ENCODE measurements at regions not wholly inside any gene's neighbourhood (a gene's known extent, or its start where the extent isn't known, plus 50 kb on each side); places are given as distances from the start of the nearest gene placed in this dataset.

DNA sequence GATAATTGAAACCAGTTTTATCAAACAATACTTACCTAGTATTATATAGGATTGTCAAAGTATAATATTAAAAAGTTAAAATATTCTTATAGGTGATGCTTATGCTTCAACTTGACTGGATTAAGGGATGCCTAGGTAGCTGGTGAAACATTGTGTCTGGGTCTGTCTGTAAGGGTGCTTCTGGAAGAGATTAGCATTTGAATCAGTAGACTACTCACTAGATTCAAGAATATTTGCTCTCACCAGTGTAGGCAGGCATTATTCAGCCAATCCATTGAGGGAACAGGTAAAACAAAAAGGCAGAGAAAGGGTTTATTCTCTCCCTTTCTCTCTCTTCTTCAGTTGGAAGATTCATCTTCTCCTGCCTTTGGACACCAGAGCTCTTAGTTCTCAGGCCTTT lies 486.8 kb upstream of the GOLIM4 start:
- DNase-seq: no peak

DNA sequence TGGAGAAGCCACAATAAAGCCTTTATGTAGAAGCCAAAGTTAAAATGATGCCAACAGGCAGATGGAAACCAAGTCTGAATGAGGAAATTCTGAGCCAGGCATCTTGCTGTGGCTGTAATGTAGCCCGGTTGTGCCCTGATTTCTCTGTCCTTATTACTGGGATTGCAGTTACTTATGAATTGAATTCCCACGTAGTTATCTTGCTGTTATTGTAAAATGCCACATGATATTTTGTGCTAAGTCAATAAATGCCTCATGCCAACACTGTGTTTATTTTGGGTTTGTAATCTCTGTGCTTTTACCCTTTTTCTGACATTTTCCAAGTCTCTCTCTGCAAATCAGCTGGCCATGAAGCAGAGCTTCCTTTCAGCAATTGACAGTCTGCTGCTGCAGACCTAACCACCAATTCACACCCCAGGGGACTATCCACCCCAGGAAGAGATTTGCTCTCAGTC lies 486.1 kb upstream of the GOLIM4 start:
- no peak for DNase-seq

DNA sequence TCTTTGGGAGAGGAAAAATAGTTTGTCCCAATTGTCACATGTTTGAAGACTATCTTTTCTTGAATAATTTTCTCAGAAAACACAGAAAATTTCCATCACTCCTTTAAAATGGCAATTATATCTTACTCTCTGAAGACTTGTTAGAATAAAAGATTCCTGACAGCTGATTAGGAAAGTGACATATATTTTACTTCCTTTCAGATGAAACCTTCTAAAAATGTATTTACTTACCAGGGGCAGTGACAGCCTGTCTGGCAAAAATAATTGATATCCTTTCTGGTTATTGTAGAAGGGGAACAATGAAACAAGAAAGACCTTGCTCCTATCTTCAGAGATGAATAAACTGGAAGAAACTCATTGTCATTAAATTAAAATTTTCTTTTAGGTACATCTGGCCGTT lies 483.3 kb upstream of the GOLIM4 start:
- DNase-seq: no peak

DNA sequence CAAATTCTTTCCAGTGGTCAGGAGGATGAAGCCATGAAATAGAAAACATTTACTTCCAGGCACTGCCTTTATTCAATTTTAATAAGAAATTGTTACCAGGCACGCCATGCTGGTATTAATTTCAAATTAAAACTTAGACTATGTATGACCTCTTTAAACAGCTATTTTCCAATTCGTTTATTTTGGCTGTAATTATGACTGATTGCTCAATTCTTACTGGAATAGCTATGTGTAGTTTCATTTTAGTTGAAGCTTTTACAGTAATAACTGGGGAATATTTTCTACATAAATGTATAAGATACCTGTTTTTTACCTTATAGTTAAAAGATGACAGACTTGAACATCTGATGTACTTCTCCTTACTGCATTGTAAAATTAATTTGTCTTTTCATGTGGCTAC lies 480.0 kb upstream of the GOLIM4 start:
- DNase-seq: no peak

DNA sequence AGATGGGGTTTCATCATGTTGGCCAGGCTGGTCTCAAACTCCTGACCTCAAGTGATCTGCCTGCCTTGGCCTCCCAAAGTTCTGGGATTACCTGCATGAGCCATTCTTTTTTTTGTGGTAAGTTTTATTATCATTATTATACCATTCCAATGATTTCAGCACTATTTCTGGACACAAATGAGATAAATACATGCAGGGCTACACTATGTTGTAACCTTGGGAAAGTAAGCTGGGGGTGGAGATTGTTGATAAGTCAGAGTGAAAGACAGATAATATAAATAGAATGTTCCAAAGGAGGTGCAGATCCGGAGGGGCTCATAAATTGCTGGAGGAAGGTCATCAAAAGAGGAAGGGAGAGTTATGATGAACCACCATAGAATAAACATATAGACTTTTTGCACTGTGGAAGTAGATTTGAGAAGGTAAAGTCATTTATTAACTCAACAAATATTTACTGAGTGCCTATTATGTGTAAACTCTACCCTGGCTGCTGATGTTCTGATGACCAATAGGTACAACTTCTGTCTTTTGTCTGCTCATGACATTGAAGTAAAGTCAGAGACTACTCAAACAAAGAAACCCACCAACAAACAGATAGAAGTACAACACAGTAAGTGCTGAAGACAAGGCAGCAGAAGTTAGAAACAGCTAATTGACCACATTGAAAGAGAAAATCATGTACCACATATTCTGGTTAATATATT lies 478.9 kb upstream of the GOLIM4 start:
- no peak for DNase-seq

DNA sequence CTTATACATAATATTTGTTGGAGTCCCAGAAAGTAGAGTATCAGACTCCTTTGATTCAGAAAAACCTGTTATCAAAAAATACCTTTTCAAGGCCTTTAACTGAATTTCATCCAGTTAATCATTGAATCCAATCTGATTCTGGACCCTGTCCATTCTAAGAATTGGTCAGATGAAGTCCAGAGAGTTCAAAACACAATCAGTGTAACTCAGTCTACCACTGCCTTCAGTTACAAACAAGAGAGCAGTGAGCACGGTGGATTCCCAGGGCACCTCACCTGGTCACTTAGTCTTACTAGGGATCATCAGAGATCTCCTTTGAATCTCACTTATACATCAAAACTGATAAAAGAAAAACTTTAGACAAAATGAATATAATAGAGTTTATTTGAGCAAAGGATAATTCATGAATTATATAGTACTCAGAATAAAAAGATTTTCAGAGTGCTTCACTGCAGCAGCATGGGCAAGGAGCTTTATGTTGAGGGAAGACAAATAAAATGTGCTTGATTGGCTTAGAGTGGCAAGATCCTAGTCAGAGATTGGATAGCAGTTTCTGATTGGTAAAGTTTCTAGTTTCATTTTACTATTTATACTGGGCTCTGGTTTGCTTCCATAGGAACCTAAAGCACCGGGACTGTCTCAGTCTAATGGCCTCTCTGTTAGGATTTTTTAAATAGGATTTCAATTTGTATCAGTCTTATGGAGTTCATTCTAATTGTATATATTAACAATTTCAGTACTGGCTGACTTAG lies 474.9 kb upstream of the GOLIM4 start:
- DNase-seq: no peak

DNA sequence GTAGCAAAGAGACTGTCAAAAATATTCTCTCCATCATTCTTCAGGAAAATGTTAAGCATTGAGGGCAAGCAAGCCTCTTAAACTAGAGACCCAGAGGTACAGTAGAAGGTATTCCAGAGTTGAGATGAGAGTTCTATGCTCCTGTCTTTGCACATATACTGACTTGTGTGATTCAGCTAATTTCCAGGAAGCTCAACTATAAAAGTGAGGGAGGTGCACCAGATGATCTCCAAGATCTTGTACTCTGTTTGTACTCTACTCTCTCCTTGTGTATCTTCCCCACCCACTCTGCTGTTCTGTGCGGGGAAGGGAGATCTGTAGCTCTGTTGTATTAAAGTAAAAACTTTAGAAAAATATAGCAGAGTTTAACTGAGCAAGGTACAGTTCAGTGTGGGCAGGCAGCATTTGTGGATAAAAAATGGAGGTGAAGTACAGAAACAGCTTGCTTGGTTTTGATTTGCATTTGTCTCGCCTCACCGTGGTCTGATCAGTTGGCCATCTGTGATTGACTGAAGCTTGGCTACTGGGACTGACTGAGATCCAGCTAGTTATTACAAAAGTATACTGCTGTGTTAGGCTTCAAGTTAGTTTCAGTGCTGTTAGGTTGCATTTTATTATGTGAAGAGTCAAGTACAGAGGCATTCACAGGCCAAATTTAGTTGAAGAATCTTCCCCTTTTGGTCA lies 463.1 kb upstream of the GOLIM4 start:
- no peak for DNase-seq

DNA sequence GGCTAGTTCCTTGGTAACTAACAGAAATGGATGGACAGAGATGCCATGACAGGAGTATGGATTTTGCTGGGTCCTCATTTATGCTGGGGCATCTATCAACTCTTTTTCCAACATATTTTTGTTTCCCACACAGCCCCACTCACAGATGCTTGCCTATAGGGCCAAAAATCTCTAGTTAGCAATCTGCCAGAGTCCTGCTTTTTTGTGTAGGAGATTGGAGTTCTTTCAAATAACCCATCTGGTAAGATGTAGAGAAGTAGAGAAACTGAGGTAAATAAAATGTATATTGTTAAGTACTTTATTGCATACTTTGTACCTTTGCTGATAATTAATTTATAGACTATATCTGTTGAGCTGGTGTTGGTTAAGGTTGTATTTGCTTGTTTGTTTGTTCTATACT lies 456.5 kb upstream of the GOLIM4 start:
- no peak for DNase-seq

DNA sequence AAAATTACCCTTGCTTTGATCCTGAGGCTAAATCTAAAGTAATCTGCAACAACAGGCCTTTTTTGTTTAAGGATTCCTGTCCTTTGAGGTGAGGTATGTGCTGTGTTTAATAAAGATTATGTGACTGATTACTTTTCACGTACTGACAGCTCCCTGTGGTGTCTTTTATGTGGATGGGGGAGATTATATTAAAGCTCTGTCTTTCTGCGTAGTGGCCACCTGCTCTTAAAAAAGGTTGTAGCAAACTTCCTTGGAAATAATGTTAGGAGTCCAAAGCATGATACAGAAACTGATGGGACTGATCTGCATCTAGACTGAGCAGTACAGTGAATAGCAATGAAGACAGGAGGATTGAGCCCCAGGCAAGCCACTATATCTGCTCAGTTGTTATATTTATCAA lies 453.0 kb upstream of the GOLIM4 start:
- no peak for DNase-seq

DNA sequence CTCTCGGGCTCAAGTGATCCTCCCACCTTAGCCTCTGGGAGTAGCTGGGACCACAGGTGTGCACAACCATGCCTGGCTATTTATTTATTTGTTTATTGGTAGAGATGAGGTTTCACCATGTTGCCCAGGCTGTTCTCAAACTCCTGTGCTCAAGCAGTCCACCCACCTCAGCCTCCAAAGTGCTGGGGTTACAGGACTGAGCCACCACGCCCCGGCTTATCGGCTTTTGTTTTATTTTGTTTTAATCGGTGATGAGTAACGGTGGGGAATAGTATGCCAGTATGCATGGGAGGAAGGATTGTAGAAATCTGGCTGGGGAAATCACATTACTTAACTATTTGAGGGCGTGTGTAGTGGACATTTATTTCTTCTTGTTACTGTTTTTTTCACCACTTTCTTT lies 451.0 kb upstream of the GOLIM4 start:
- no peak for DNase-seq

DNA sequence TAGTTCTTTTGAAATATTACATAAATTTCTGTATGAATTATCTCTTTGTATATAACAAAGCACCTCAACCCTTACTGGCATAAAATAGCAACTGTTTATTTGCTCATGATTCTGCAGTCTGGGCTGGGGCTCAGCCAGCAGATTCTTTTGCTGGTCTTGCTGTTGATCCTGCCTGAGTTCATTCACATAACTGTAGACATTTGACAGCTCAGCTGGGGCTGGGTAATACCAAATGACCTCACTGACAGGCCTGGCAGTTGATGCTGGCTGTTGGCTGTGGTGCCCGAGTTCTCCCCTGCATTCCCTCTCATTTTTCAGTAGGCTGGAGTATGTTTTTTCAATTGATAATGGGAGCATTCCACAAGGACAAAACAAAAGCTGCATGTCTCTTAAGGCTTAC lies 449.9 kb upstream of the GOLIM4 start:
- DNase-seq: no peak

DNA sequence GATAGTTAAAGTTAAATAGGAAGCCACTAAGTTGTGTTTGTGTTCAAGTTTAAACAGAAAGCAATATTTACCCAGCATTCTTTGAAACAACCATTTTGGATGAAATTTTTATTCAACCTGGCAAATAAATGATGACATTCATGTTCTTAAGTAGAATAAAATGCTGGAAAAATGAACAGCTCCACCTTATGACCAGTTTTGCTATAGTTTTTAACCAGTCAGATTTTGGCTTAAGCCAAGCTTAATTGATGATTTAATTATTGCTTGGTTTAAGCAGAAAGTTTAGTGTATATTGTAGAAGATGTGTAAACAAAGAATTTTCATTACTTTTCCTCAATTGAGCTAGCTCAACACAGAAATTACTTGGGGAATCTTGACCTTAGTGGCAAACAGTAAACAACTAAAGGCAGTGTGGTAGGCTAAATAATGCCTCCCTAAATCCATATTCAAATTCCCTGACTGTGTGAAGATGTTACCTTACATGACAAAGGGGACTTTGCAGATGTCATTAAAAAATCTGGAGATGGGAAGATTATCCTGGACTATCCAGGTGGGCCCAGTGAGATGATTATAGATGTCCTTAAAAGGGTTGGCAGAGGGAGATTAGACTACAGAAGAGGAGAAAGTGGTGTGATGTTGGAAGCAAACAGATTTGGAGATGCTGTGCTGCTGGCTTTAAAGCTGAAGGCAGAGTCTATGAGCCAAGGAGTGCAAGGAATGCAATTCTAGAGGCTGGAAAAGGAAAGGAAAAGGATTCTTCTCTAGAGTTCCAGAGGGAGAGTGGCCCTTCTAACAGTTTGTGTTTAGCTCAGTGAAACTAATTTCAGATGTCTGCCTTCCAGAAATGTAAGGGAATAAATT lies 448.6 kb upstream of the GOLIM4 start:
- DNase-seq: no peak

DNA sequence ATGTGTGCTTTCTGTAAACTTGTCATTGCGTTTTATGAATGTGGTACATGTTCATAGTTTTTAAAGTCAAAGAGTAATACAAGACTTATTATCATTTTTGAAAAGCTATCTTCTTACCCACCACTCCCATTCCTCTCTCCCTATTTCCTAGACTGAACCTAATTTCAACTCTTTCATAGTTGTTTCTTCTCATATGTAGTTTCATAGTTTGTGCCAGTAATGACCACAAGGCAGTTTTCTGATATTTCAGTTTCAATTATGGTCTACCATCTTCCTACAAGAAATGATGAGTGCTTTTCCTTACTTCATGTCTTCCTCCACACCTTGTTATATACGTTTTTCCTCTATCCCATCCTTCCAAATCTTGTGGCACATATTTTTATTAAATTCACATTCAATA lies 445.0 kb upstream of the GOLIM4 start:
- no peak for DNase-seq

DNA sequence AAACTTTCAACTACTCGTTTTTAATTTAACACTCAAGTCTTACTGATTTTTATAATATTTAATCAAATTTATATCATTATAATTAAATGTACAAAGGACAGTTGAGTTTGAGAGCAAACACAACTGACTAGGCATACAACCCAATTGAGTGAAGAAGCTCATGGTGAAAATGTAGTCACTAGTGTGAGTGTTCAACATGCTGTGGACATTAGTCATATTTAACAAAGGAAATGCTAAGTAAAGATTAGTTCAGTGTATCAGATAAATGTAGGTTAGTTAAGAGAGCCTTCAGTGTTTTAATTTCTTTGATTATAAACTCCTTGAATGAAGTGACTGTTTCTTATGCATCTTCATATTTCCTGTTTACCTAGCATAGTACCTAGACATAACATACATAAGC lies 444.2 kb upstream of the GOLIM4 start:
- no peak for DNase-seq

DNA sequence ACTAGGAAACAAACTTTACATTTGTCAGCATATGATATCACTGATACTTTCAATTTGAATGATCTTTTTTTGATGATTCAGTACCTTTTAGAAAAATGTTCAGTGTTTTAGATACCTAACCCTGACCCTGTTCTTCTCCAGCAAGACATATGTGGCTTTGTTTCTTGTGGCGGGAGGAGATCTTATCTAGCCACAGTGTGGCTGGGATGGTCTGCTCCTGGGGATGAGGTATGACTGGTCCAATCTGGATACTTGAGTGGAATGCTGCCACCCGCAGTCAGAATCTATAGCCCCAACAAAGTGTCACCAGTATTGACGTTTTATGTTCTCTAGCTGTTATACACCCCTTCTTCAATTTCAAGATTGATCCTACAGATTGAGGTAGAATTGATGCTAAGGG lies 439.0 kb upstream of the GOLIM4 start:
- no peak for DNase-seq

DNA sequence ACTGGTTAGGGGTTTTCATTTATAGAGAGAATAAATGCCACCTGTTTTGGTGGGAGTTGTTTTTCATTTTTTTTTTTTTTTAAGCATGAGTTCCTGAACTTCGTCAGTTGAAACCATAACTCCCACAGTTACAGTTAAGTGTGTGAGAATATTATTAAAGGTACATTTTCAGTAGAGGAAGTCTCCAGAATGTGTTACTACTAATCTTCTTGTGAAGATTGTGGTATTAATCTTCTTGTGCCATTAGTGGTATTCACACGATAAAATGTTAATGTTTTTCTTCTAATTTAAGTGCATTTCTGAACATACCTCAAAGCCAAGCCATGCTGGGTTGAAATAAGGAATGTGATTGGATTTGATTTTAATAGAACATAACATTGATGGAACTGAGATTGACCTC lies 437.9 kb upstream of the GOLIM4 start:
- DNase-seq: no peak

DNA sequence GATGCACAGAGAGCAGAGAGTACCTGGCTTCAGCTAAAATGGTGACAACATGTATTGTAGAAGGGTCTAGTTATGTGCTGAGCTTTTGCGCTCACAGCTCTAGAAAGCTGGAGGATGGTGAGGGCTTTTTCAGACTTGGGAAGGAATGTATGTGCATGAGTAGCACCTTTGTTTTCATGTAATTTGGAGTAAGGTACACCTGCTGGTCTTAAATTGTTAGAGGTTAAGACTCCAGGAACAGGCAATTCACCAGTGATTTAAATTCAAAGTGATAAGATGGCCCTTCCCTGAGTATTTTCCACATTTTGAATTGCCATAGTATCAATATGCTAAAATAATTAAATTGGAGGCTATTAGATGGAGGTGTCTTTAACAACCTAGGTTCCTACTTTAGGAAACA lies 436.4 kb upstream of the GOLIM4 start:
- no peak for DNase-seq

DNA sequence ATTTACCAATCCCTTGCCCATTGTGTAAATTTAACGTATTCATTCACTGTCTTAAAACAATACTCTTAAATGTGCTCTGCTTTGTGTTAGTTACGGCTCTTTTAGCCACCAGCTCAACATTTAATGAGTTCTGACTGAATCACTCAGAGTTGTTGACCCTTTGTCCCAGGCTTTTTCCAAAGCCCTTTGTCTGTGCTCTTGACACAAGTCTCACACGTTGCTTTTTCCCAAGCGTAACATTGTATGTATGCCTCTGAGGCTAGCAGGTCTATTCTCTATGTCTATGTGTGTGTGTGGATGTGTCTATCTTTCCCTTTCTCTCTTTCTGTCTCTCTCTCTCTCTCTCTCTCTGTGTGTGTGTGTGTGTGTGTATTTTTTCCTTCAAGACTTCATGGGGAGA lies 435.4 kb upstream of the GOLIM4 start:
- DNase-seq: no peak

DNA sequence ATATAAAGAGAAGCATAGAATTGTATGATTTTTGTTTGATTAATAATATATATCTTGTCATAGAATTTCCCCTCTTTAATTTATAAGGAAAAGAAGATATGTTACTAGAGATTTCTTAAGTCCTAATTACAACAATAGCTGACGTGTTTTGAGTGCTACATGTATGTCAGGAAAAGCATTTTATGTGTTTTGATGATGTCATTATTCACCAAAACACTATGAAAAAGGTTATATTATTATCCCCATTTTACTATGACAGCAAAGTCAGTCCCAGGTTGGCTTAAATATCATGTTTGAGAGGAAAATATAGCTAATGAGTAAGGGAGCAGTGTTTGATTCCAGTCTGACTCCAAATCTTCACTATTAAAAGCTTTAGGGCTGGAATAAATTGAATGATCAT lies 428.4 kb upstream of the GOLIM4 start:
- DNase-seq: no peak

DNA sequence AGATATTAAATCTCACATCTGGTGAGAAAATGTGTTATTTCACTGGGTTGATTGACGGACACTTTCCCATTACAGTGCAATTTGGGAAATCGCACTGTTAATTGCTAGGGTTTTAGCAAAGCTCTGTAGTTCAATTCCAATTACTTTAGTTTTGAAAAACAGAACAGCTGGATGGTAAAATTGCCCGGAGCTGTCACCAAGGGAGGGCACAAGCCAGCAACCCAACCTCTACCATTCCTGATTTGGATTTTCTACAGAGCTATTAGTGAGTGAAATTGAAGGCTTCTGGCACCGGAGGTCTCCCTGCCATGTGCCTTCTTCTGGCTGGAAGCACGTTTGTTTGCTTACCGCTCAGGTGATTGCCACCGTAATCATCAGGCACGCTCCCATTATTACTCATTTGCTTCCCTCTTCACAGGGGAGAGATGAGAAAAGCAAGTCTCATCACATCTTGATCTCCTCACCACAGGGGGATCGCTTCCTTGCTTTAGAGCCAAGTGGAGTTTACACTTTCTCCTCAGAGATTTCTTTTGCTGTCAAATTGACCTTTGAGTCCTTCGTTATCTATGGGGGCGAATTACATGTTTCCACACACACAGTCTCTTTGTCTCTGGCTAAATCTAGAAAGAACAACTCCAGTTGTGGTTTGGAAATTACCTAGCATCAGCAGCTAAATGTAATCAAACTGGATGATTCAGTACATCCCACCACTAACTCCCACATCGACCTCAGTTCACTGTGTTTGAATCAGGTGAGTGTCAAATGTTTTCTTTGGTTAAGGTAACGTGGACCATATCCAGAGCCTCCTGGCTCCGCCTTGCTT lies 421.7 kb upstream of the GOLIM4 start:
- no peak for DNase-seq

DNA sequence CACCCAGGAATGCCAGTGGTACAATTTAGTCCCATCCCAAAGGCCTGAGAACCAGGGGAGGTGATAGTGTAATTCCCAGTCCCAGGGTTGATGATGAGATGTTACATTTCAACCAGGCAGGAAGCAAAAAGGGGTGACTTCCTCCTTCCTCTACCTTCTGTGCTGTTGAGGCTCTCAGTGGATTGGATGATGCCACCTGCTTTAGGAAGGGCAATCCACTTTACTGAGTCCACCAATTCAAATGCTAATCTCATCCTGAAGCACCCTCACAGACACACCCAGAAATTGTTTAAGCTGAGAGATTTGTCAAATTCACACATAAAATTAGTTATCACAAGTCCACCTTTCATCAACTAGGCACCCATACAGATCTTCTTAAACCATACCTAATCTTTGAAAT lies 418.5 kb upstream of the GOLIM4 start:
- no peak for DNase-seq

DNA sequence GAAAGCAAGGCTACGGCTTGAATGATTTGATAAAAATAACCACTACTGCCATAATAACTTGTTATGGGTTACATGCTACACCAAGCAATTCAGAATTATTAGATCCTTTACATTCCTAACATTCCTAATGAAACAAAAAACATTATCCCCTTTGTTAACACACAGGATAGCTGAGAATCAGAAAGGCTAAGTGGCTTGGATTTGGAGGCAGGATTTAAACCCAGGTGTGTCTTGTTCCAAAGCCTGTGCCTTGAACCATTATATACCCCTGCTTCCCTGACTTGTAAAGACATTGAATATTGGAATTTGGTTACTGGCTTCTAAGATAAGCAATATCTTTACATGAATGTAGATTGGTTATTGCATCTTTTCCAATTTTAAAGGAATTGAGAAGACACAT lies 417.1 kb upstream of the GOLIM4 start:
- no peak for DNase-seq
